DOHH2 (cell line): ENCODE measurements at regions not wholly inside any gene's neighbourhood (a gene's known extent, or its start where the extent isn't known, plus 50 kb on each side); places are given as distances from the start of the nearest gene placed in this dataset.

Experiments
- H3F3A ChIP-seq: fragments of 200-600 bp; sonication (generic), shearing (Covaris generic); 2 replicates; pipeline ENCODE4 v1.6.0; 2016; ENCODE audit warnings: antibody characterized with exemption, mild to moderate bottlenecking; ENCODE audit not compliant: control insufficient read depth, insufficient read depth
- H3K27ac ChIP-seq: fragments of 200-600 bp; sonication (generic); 2 replicates; pipeline ENCODE4 v1.5.1; 2014; ENCODE audit warnings: low read depth, mild to moderate bottlenecking, low read length, moderate library complexity
- H3K27me3 ChIP-seq: fragments of 200-600 bp; sonication (generic); 2 replicates; pipeline ENCODE4 v1.6.1; 2014; ENCODE audit warnings: mild to moderate bottlenecking, low read length, mixed read lengths; ENCODE audit not compliant: control insufficient read depth
- H3K36me3 ChIP-seq: fragments of 200-600 bp; sonication (generic); 2 replicates; pipeline ENCODE4 v1.6.1; 2014; ENCODE audit warnings: mild to moderate bottlenecking, low read length, moderate library complexity, mixed read lengths; ENCODE audit not compliant: control insufficient read depth
- H3K4me1 ChIP-seq: fragments of 200-600 bp; sonication (generic); 2 replicates; pipeline ENCODE4 v1.6.1; 2014; ENCODE audit warnings: mild to moderate bottlenecking, low read length, mixed read lengths; ENCODE audit not compliant: control insufficient read depth
- H3K4me2 ChIP-seq: fragments of 200-600 bp; sonication (generic); 2 replicates; pipeline ENCODE4 v1.6.0; 2014; ENCODE audit warnings: mild to moderate bottlenecking, low read length, moderate library complexity
- H3K4me3 ChIP-seq: fragments of 200-600 bp; sonication (generic); 2 replicates; pipeline ENCODE4 v1.5.1; 2014; ENCODE audit warnings: mild to moderate bottlenecking, low read length, mixed read lengths
- H3K79me2 ChIP-seq: fragments of 200-600 bp; sonication (generic); 2 replicates; pipeline ENCODE4 v1.6.1; 2014; ENCODE audit warnings: mild to moderate bottlenecking, low read length, mixed read lengths; ENCODE audit not compliant: control insufficient read depth
- H3K9me2 ChIP-seq: fragments of 200-600 bp; sonication (generic); replicated peaks from 2 replicates; pipeline ENCODE4 v1.6.1; 2014; ENCODE audit warnings: mild to moderate bottlenecking, low read length, mixed read lengths; ENCODE audit not compliant: control insufficient read depth
- H3K9me3 ChIP-seq: fragments of 200-600 bp; sonication (generic); 2 replicates; pipeline ENCODE4 v1.6.1; 2014; ENCODE audit warnings: antibody characterized with exemption, low read length, mixed read lengths; ENCODE audit not compliant: control insufficient read depth, insufficient read depth
- H4K20me1 ChIP-seq: fragments of 200-600 bp; sonication (generic); 2 replicates; pipeline ENCODE4 v1.6.0; 2014; ENCODE audit warnings: low read depth, mild to moderate bottlenecking, antibody characterized with exemption, low read length, moderate library complexity; ENCODE audit not compliant: control insufficient read depth, insufficient read depth
- EZH2phosphoT487 ChIP-seq: fragments of 200-600 bp; sonication (generic); IDR thresholded peaks from 2 replicates; pipeline ENCODE4 v1.6.1; 2017; ENCODE audit warnings: borderline replicate concordance, mild to moderate bottlenecking, antibody characterized with exemption, low read length, moderate library complexity, mixed read lengths
- TF ChIP-seq, protein P1 (sequence below): fragments of 200-600 bp; sonication (generic); IDR thresholded peaks from one replicate; pipeline ENCODE4 v1.5.1; 2014; ENCODE audit warnings: antibody characterized with exemption, mild to moderate bottlenecking, low read depth, low read length; ENCODE audit not compliant: poor library complexity, severe bottlenecking

DNA sequence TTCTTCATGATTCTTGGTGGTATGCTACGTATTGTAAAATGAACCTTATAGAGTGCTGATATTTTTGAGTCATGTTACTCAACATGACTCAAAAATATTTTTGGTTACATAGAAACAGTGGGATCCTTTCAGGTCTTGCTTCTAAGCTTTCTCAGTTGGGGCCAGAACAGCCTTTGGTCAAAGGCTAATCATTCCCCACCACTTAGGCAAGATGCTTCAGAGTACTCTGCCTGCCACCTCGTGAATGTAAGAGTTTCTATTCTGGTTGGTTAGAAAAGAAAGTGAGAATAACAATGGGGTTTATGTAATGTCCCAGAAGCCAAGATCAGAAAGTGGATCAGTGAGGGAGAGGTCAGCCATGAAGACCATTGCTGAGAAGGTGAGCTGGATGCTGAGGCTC, 327.8 kb downstream of the TCERG1L start:
- Histone ChIP-seq H3K9me3 (no peaks in the 10 kb centered on the region), H3K4me2 (no peak overlapping the region), H4K20me1 (no peaks in the 10 kb centered on the region), H3K9me2 (no peaks in the 10 kb centered on the region), H3K27ac (no peak overlapping the region), H3K4me3 (no peak overlapping the region), H3K79me2 (no peaks in the 10 kb centered on the region), H3K4me1 (no peaks in the 10 kb centered on the region), H3K36me3 (no peaks in the 10 kb centered on the region), H3F3A (no peaks in the 10 kb centered on the region), H3K27me3 (no peaks in the 10 kb centered on the region)
- TF ChIP-seq, protein P1, sequence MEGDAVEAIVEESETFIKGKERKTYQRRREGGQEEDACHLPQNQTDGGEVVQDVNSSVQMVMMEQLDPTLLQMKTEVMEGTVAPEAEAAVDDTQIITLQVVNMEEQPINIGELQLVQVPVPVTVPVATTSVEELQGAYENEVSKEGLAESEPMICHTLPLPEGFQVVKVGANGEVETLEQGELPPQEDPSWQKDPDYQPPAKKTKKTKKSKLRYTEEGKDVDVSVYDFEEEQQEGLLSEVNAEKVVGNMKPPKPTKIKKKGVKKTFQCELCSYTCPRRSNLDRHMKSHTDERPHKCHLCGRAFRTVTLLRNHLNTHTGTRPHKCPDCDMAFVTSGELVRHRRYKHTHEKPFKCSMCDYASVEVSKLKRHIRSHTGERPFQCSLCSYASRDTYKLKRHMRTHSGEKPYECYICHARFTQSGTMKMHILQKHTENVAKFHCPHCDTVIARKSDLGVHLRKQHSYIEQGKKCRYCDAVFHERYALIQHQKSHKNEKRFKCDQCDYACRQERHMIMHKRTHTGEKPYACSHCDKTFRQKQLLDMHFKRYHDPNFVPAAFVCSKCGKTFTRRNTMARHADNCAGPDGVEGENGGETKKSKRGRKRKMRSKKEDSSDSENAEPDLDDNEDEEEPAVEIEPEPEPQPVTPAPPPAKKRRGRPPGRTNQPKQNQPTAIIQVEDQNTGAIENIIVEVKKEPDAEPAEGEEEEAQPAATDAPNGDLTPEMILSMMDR = no peak
- TF ChIP-seq EZH2phosphoT487 = no peak

DNA sequence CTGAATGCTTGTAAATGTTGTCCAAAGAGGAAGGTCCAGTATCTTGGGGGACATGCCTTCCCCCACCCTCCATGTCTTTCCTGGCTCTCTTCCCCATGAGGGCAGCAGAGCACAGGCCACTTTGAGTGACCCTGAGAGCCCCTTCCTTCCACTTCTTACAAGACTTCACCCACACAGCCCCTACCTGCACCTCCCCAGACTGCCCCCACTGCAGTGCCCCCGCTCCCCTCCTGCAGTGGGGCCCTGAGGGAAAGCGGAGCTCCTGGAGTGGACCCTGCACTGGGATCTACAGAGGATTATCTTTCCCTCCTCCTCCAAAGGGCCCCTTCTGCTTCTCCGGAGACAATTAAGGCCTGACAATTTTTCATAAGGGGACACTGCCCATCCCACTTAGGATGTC, 326.8 kb downstream of the TCERG1L start:
- TF ChIP-seq, protein P1 = no peak
- no peaks in the 10 kb centered on the region for H3K4me1 ChIP-seq
- H3K27me3 ChIP-seq = no peaks in the 10 kb centered on the region
- no peak overlapping the region for H3K4me2 ChIP-seq
- no peaks in the 10 kb centered on the region for H3F3A ChIP-seq
- H3K9me2 ChIP-seq = no peaks in the 10 kb centered on the region
- no peaks in the 10 kb centered on the region for H3K9me3 ChIP-seq
- no peaks in the 10 kb centered on the region for H3K36me3 ChIP-seq
- no peak overlapping the region for H3K27ac ChIP-seq
- H3K4me3 ChIP-seq = no peak overlapping the region
- H3K79me2 ChIP-seq = no peaks in the 10 kb centered on the region
- H4K20me1 ChIP-seq = no peaks in the 10 kb centered on the region

GRCh38 chr10:130985158-130985753, 326.3 kb downstream of the TCERG1L start:
- H3K4me3 ChIP-seq = no peak overlapping the region
- no peaks in the 10 kb centered on the region for H3F3A ChIP-seq
- H3K9me2 ChIP-seq = no peaks in the 10 kb centered on the region
- no peak overlapping the region for H3K27ac ChIP-seq
- H3K9me3 ChIP-seq = no peaks in the 10 kb centered on the region
- TF ChIP-seq, protein P1 = no peak
- TF ChIP-seq EZH2phosphoT487 = no peak
- H3K36me3 ChIP-seq = no peaks in the 10 kb centered on the region
- no peaks in the 10 kb centered on the region for H3K79me2 ChIP-seq
- no peaks in the 10 kb centered on the region for H3K4me1 ChIP-seq
- H3K27me3 ChIP-seq = no peaks in the 10 kb centered on the region
- H4K20me1 ChIP-seq = no peaks in the 10 kb centered on the region
- no peak overlapping the region for H3K4me2 ChIP-seq
